Occipital lobe (tissue), 1 donor: ENCODE measurements at regions not wholly inside any gene's neighbourhood (a gene's known extent, or its start where the extent isn't known, plus 50 kb on each side); places are given as distances from the start of the nearest gene placed in this dataset.

ENCODE experiments used
- DNase-seq: peaks from one replicate; lab custom pipeline; 2025; lab: John Stamatoyannopoulos, UW

GRCh38 chr6:163962627-163963117 lies 548.2 kb downstream of the QKI start:
- DNase-seq = no peak

- DNase-seq = no peak
Observed at GRCh38 chr6:163960128-163960527, 545.6 kb downstream of the QKI start.

- DNase-seq = no peak
Observed at GRCh38 chr6:163958646-163959045, 544.1 kb downstream of the QKI start.

- DNase-seq = no peak
Observed at GRCh38 chr6:163956571-163957407, 542.3 kb downstream of the QKI start.

GRCh38 chr6:163955756-163956155 lies 541.2 kb downstream of the QKI start:
- no peak for DNase-seq

- no peak for DNase-seq
Observed at GRCh38 chr6:163955096-163955495, 540.6 kb downstream of the QKI start.

- no peak for DNase-seq
Observed at GRCh38 chr6:163954088-163954775, 539.7 kb downstream of the QKI start.

- DNase-seq = no peak
Observed at GRCh38 chr6:163952005-163952404, 537.5 kb downstream of the QKI start.

GRCh38 chr6:163951326-163951725 lies 536.8 kb downstream of the QKI start:
- DNase-seq = no peak

GRCh38 chr6:163950159-163950558 lies 535.6 kb downstream of the QKI start:
- DNase-seq = no peak

- no peak for DNase-seq
Observed at GRCh38 chr6:163949431-163949830, 534.9 kb downstream of the QKI start.

- DNase-seq = no peak
Observed at GRCh38 chr6:163948250-163948649, 533.7 kb downstream of the QKI start.

- DNase-seq = no peak
Observed at GRCh38 chr6:163947276-163947675, 532.8 kb downstream of the QKI start.

GRCh38 chr6:163946437-163946836 lies 531.9 kb downstream of the QKI start:
- no peak for DNase-seq

GRCh38 chr6:163945808-163946207 lies 531.3 kb downstream of the QKI start:
- no peak for DNase-seq

GRCh38 chr6:163944897-163945296 lies 530.4 kb downstream of the QKI start:
- DNase-seq = no peak

GRCh38 chr6:163943607-163944385 lies 529.3 kb downstream of the QKI start:
- peak; percentile 70 for DNase-seq

- no peak for DNase-seq
Observed at GRCh38 chr6:163942790-163943189, 528.3 kb downstream of the QKI start.

GRCh38 chr6:163941624-163941976 lies 527.1 kb downstream of the QKI start:
- DNase-seq = no peak

- DNase-seq = no peak
Observed at GRCh38 chr6:163940705-163941623, 526.4 kb downstream of the QKI start.

- DNase-seq = no peak
Observed at GRCh38 chr6:163937071-163937470, 522.6 kb downstream of the QKI start.
